B cell (primary cell): ENCODE measurements at regions not wholly inside any gene's neighbourhood (a gene's known extent, or its start where the extent isn't known, plus 50 kb on each side); places are given as distances from the start of the nearest gene placed in this dataset.
"Not testable (repeated sequence)": the region's sequence is repeated elsewhere in the genome, so short reads cannot be mapped to it uniquely, and the experiment has no call there.

Source experiments
- ATAC-seq: fragments of 200-7000 bp; cut with Tn5 transposase; one replicate; pipeline ENCODE4 v1.10.0; 2021; ENCODE audit warnings: low read depth, mild to moderate bottlenecking, moderate number of reproducible peaks, moderate library complexity
- CTCF ChIA-PET: fragments of 350-600 bp; sonication (Branson Sonifier 250); formaldehyde crosslinking; loops from one replicate; lab custom pipeline; 2021; ENCODE audit warnings: antibody characterized with exemption, inconsistent platforms; lab: Charles Lee
- POLR2A ChIA-PET: fragments of 350-600 bp; sonication (Branson Sonifier 250); formaldehyde crosslinking; loops from one replicate; lab custom pipeline; 2021; ENCODE audit warnings: antibody characterized with exemption; lab: Charles Lee
- DNase-seq: peaks from one replicate; pipeline ENCODE4 v3.0.0; 2013
- H2AFZ ChIP-seq: 2 replicates; pipeline ENCODE4 v1.6.1; 2012; ENCODE audit warnings: mild to moderate bottlenecking, low read depth, low read length; ENCODE audit not compliant: insufficient read depth, poor library complexity, severe bottlenecking
- H3K27ac ChIP-seq, 2 donors: 1 replicate in 1 of 2; 2 replicates in 1 of 2; pipeline ENCODE4 v1.5.1; 2012 to 2013; ENCODE audit warnings: low read length in 2 of 2, mild to moderate bottlenecking in 2 of 2, moderate library complexity in 1 of 2
- H3K27me3 ChIP-seq, 4 experiments: fragments of 200-600 bp in 1 of 4; sonication (generic) in 1 of 4; replicated peaks in 1 of 4; 1 replicate in 2 of 4; 2 replicates in 2 of 4; pipeline versions ENCODE4 v1.6.1 to v1.7.0; 2013 to 2016; ENCODE audit warnings: low read length in 3 of 4, mild to moderate bottlenecking in 2 of 4, mixed read lengths in 1 of 4, moderate library complexity in 1 of 4; ENCODE audit not compliant: insufficient read depth in 4 of 4, control insufficient read depth in 3 of 4; ENCODE audit errors: control extremely low read depth in 1 of 4
- H3K36me3 ChIP-seq, 2 experiments: replicated peaks in 1 of 2; 1 replicate in 1 of 2; 2 replicates in 1 of 2; pipeline versions ENCODE4 v1.6.1 to v1.7.1; 2013; ENCODE audit warnings: low read length in 1 of 2; ENCODE audit not compliant: insufficient read depth in 2 of 2, control insufficient read depth in 1 of 2; ENCODE audit errors: control extremely low read depth in 1 of 2, extremely low read depth in 1 of 2
- H3K4me1 ChIP-seq, 2 donors: fragments of 200-600 bp in 1 of 2; sonication (generic) in 1 of 2; 1 replicate in 1 of 2; 2 replicates in 1 of 2; pipeline versions ENCODE4 v1.5.1 to v1.6.1; 2013 to 2017; ENCODE audit warnings: low read length in 2 of 2; ENCODE audit not compliant: control insufficient read depth in 2 of 2, insufficient read depth in 2 of 2
- H3K4me2 ChIP-seq: replicated peaks from 2 replicates; pipeline ENCODE3; 2012; ENCODE audit warnings: mild to moderate bottlenecking, low read depth, low read length; ENCODE audit not compliant: poor library complexity, severe bottlenecking
- H3K4me3 ChIP-seq, 5 experiments: fragments of 200-600 bp in 1 of 5; sonication (generic) in 1 of 5; 1 replicate in 3 of 5; 2 replicates in 2 of 5; pipeline versions ENCODE4 v1.5.1 to v1.7.0; 2011 to 2016; ENCODE audit warnings: low read length in 4 of 5, mild to moderate bottlenecking in 4 of 5, low read depth in 2 of 5, control low read depth in 1 of 5, moderate library complexity in 1 of 5; ENCODE audit not compliant: insufficient read depth in 1 of 5; ENCODE audit errors: control extremely low read depth in 1 of 5, extremely low read depth in 1 of 5
- H3K79me2 ChIP-seq: fragments of 200-600 bp; sonication (generic); one replicate; pipeline ENCODE4 v1.6.0; 2016; ENCODE audit warnings: low read length; ENCODE audit not compliant: control insufficient read depth, insufficient read depth
- H3K9ac ChIP-seq: fragments of 200-600 bp; sonication (generic); 2 replicates; pipeline ENCODE4 v1.6.1; 2017; ENCODE audit warnings: mild to moderate bottlenecking, low read length, moderate library complexity
- H3K9me3 ChIP-seq, 3 donors: one replicate each; pipeline versions ENCODE4 v1.6.1 to v1.7.1; 2013; ENCODE audit warnings: low read length in 2 of 3; ENCODE audit not compliant: control insufficient read depth in 2 of 3, insufficient read depth in 1 of 3; ENCODE audit errors: control extremely low read depth in 1 of 3
- H4K20me1 ChIP-seq: 2 replicates; pipeline ENCODE4 v1.6.0; 2012; ENCODE audit warnings: mild to moderate bottlenecking, low read length; ENCODE audit not compliant: insufficient read depth, control insufficient read depth, poor library complexity, severe bottlenecking
- H3K27ac Mint-ChIP-seq: one replicate; pipeline ENCODE4 v1.8.0; 2021; ENCODE audit warnings: mixed read lengths
- H3K27me3 Mint-ChIP-seq: one replicate; pipeline ENCODE4 v1.8.0; 2021; ENCODE audit warnings: mixed read lengths
- H3K4me1 Mint-ChIP-seq: one replicate; pipeline ENCODE4 v1.8.0; 2021; ENCODE audit warnings: mixed read lengths
- H3K4me3 Mint-ChIP-seq: one replicate; pipeline ENCODE4 v1.8.0; 2021; ENCODE audit warnings: mixed read lengths
- H3K9me3 Mint-ChIP-seq: one replicate; pipeline ENCODE4 v1.8.0; 2022; ENCODE audit warnings: mixed read lengths; ENCODE audit not compliant: insufficient read depth
- CTCF ChIP-seq: fragments of 200-600 bp; IDR thresholded peaks from one replicate; pipeline ENCODE4 v1.8.0; 2022; ENCODE audit warnings: antibody characterized with exemption, mild to moderate bottlenecking
- EZH2 ChIP-seq: IDR thresholded peaks from 2 replicates; pipeline ENCODE4 v1.6.1; 2012; ENCODE audit warnings: borderline replicate concordance, low read depth, mild to moderate bottlenecking, moderate library complexity, low read length; ENCODE audit not compliant: insufficient read depth, poor library complexity, severe bottlenecking
- WGBS: methylation state at CpG from one replicate; pipeline ENCODE4 v1.1.5; 2013; ENCODE audit warnings: missing lambda C conversion rate; ENCODE audit not compliant: insufficient coverage; 5-methylcytosine and 5-hydroxymethylcytosine counted together
- intact Hi-C: fragments of 100-400 bp; cut with micrococcal nuclease; formaldehyde crosslinking; loops from one replicate; pipeline ENCODE4 v1.10.0; 2022

GRCh38 chr9:124131518-124131917, 120.0 kb downstream of the LHX2 start:
- H3K4me3 Mint-ChIP-seq, ATAC-seq, POLR2A ChIA-PET, DNase-seq, intact Hi-C loops, H3K4me2 ChIP-seq, H3K9me3 ChIP-seq, H3K4me3 ChIP-seq, H3K27ac ChIP-seq, H3K27me3 ChIP-seq, H3K9ac ChIP-seq, H4K20me1 ChIP-seq, H2AFZ ChIP-seq, H3K9me3 Mint-ChIP-seq, H3K27ac Mint-ChIP-seq, H3K79me2 ChIP-seq, H3K27me3 Mint-ChIP-seq, H3K36me3 ChIP-seq: not testable (repeated sequence)
- peaks cover 4 to 10% of the 10 kb centered on the region in 2 donors for H3K4me1 ChIP-seq
- H3K4me1 Mint-ChIP-seq, result peaks cover 19% of the 10 kb centered on the region
- 100% methylated on average over 4 of the region's 7 CpGs for WGBS
- CTCF ChIA-PET, result interaction anchor here (1.9 to 3.6 kb wide), 2 partner anchors 66 to 194 kb away, joined by 8 to 12 read pairs; no protein-coding TSS in a partner anchor

- Mint-ChIP-seq H3K27me3 (no peaks in the 10 kb centered on the region), H3K4me1 (peaks cover 20% of the 10 kb centered on the region), H3K9me3 (no peaks in the 10 kb centered on the region), H3K4me3 (no peak overlapping the region), H3K27ac (no peak overlapping the region)
- H3K4me1 ChIP-seq, result peaks cover 0 to 15% of the 10 kb centered on the region in 2 donors
- ChIA-PET CTCF (interaction anchor here (0.7 to 3.6 kb wide), 4 partner anchors 10 to 193 kb away, joined by 3 to 12 read pairs (median 6); no protein-coding TSS in a partner anchor), POLR2A (no interaction called here)
- H3K4me3 ChIP-seq, result no peak overlapping the region
- H4K20me1 ChIP-seq, result no peaks in the 10 kb centered on the region
- H3K79me2 ChIP-seq, result no peaks in the 10 kb centered on the region
- no peak for TF ChIP-seq CTCF
- TF ChIP-seq EZH2, result no peak
- ATAC-seq (no peak), DNase-seq (no peak)
- intact Hi-C loops, result no loop called here
- 98% methylated on average over 10 of the region's 10 CpGs for WGBS
- H3K9me3 ChIP-seq, result no peaks in the 10 kb centered on the region
- no peak overlapping the region for H3K9ac ChIP-seq
- no peak overlapping the region for H2AFZ ChIP-seq
- H3K4me2 ChIP-seq, result no peak overlapping the region
- H3K27me3 ChIP-seq, result no peaks in the 10 kb centered on the region
- H3K36me3 ChIP-seq, result no peaks in the 10 kb centered on the region
- no peak overlapping the region for H3K27ac ChIP-seq
Observed at GRCh38 chr9:124132671-124133147, 121.1 kb downstream of the LHX2 start.
